Erythroblast (primary cell): ENCODE measurements at regions not wholly inside any gene's neighbourhood (a gene's known extent, or its start where the extent isn't known, plus 50 kb on each side); places are given as distances from the start of the nearest gene placed in this dataset.

Experiments used
- GATA1 ChIP-seq: IDR thresholded peaks from 2 replicates; pipeline ENCODE4 v1.6.1; 2011; ENCODE audit warnings: low read depth, mild to moderate bottlenecking, control low read depth, low read length, moderate library complexity
- POLR2A ChIP-seq: IDR thresholded peaks from 2 replicates; pipeline ENCODE4 v1.6.1; 2011; ENCODE audit warnings: mild to moderate bottlenecking, low read length

DNA sequence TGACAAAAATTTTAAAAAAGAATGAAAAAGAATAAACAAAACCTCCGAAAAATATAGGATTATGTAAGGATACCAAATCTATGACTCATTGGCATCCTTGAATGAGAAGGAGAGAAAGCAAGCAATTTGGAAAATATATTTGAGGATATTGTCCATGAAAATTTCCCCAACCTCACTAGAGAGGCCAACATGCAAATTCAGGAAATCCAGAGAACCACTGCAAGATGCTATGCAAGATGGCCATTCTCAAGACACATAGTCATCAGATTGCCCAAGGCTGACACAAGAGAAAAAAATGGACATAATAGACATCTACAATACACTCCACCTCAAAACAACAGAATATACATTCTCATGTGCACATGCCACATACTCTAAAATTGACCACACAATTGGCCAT is 135.9 kb upstream of the SPANXB1 start:
- no peak for TF ChIP-seq POLR2A
- no peak for TF ChIP-seq GATA1
